Brain microvascular endothelial cell (primary cell): ENCODE measurements at regions not wholly inside any gene's neighbourhood (a gene's known extent, or its start where the extent isn't known, plus 50 kb on each side); places are given as distances from the start of the nearest gene placed in this dataset.
A peak's percentile ranks its signal among the peaks of the same experiment; 100 is the strongest.

Experiments used
- DNase-seq: peaks from one replicate; pipeline ENCODE4 v3.0.0-alpha.2; 2020
- H3K27ac ChIP-seq: fragments of 250-450 bp; sonication (Bioruptor Pico); 2 replicates; pipeline ENCODE4 v1.5.1; 2020; ENCODE audit warnings: mild to moderate bottlenecking, moderate library complexity
- H3K27me3 ChIP-seq: fragments of 250-450 bp; sonication (Bioruptor Pico); replicated peaks from 2 replicates; pipeline ENCODE4 v1.5.1; 2020; ENCODE audit warnings: mild to moderate bottlenecking
- H3K36me3 ChIP-seq: fragments of 250-450 bp; sonication (Bioruptor Pico); replicated peaks from 2 replicates; pipeline ENCODE4 v1.5.1; 2020; ENCODE audit warnings: mild to moderate bottlenecking
- H3K4me3 ChIP-seq: 2 replicates; pipeline ENCODE4 v1.5.1; 2011; ENCODE audit warnings: low read depth, mild to moderate bottlenecking, control low read depth, low read length, moderate library complexity
- CTCF ChIP-seq: IDR thresholded peaks from 2 replicates; pipeline ENCODE4 v1.5.1; 2011; ENCODE audit warnings: low read depth, mild to moderate bottlenecking, moderate library complexity, low read length, control low read depth, inconsistent platforms; ENCODE audit errors: missing control alignments
- in situ Hi-C: cut with HindIII; loops from 2 replicates; pipeline ENCODE4 v1.10.0; 2017; ENCODE audit warnings: low sequenced_read_pairs, low pct_ligation_motif_present

GRCh38 chr12:91441993-91442952 is 259.7 kb upstream of the DCN start:
- Histone ChIP-seq H3K36me3 (no peaks in the 10 kb centered on the region), H3K27ac (no peak overlapping the region), H3K4me3 (no peak overlapping the region), H3K27me3 (no peaks in the 10 kb centered on the region)
- TF ChIP-seq CTCF = no peak
- DNase-seq = no peak
- in situ Hi-C loops = no loop called here

GRCh38 chr12:91441246-91441645 is 258.6 kb upstream of the DCN start:
- in situ Hi-C loops = no loop called here
- TF ChIP-seq CTCF = no peak
- no peaks in the 10 kb centered on the region for H3K36me3 ChIP-seq

GRCh38 chr12:91434081-91434480 is 251.5 kb upstream of the DCN start:
- no peak for DNase-seq
- TF ChIP-seq CTCF = no peak
- Histone ChIP-seq H3K36me3 (no peaks in the 10 kb centered on the region), H3K27ac (no peak overlapping the region), H3K4me3 (no peak overlapping the region), H3K27me3 (no peaks in the 10 kb centered on the region)
- in situ Hi-C loops = no loop called here

More at GRCh38 chr12:91441246-91441645, 258.6 kb upstream of the DCN start:
- no peak for DNase-seq
- Histone ChIP-seq H3K4me3 (no peak overlapping the region), H3K27ac (no peak overlapping the region), H3K27me3 (no peaks in the 10 kb centered on the region)

- in situ Hi-C loops = no loop called here
- Histone ChIP-seq H3K36me3 (no peaks in the 10 kb centered on the region), H3K4me3 (no peak overlapping the region), H3K27ac (no peak overlapping the region), H3K27me3 (no peaks in the 10 kb centered on the region)
- DNase-seq = no peak
- TF ChIP-seq CTCF = no peak
Measured at GRCh38 chr12:91432755-91433154, 250.1 kb upstream of the DCN start.

GRCh38 chr12:91432089-91432488 is 249.5 kb upstream of the DCN start:
- in situ Hi-C loops = no loop called here
- Histone ChIP-seq H3K27me3 (no peaks in the 10 kb centered on the region), H3K36me3 (no peaks in the 10 kb centered on the region), H3K27ac (peak overlapping the region; percentile 23), H3K4me3 (no peak overlapping the region)
- no peak for TF ChIP-seq CTCF
- DNase-seq = peak; percentile 70

- TF ChIP-seq CTCF = no peak
- in situ Hi-C loops = no loop called here
- Histone ChIP-seq H3K27me3 (no peaks in the 10 kb centered on the region), H3K36me3 (no peaks in the 10 kb centered on the region), H3K4me3 (no peak overlapping the region), H3K27ac (no peak overlapping the region)
- DNase-seq = no peak
Measured at GRCh38 chr12:91424506-91424905, 241.9 kb upstream of the DCN start.
